GM13976 (cell line): ENCODE measurements at regions not wholly inside any gene's neighbourhood (a gene's known extent, or its start where the extent isn't known, plus 50 kb on each side); places are given as distances from the start of the nearest gene placed in this dataset.

Source experiments
- DNase-seq: peaks from one replicate; pipeline ENCODE4 v3.0.0; 2012; ENCODE audit warnings: low spot score
- CTCF ChIP-seq: IDR thresholded peaks from 2 replicates; pipeline ENCODE4 v1.5.1; 2012; ENCODE audit warnings: borderline replicate concordance, mild to moderate bottlenecking; ENCODE audit not compliant: insufficient read depth; ENCODE audit errors: extremely low read depth, missing control alignments, control extremely low read depth
- in situ Hi-C: fragments of 300-500 bp; cut with MboI; formaldehyde crosslinking; loops from one replicate; pipeline ENCODE4 v1.12.0; 2022; ENCODE audit warnings: low sequenced_read_pairs, mixed read lengths, inconsistent platforms; ENCODE audit not compliant: unreplicated experiment

GRCh38 chr4:45527160-45527559 lies 596.7 kb downstream of the GABRG1 start:
- no peak for DNase-seq
- in situ Hi-C loops, result no loop called here
- TF ChIP-seq CTCF, result no peak

- no peak for TF ChIP-seq CTCF
- DNase-seq, result no peak
- in situ Hi-C loops, result no loop called here
These were observed 605.0 kb downstream of the GABRG1 start for GRCh38 chr4:45518832-45519231.

- no peak for TF ChIP-seq CTCF
- in situ Hi-C loops, result no loop called here
- DNase-seq, result no peak
These were observed 621.4 kb downstream of the GABRG1 start for GRCh38 chr4:45502471-45502870.

GRCh38 chr4:45484740-45485139 lies 639.1 kb downstream of the GABRG1 start:
- no peak for DNase-seq
- in situ Hi-C loops, result no loop called here
- TF ChIP-seq CTCF, result no peak

GRCh38 chr4:45482346-45482745 lies 641.5 kb downstream of the GABRG1 start:
- TF ChIP-seq CTCF, result no peak
- in situ Hi-C loops, result no loop called here
- no peak for DNase-seq

- no peak for DNase-seq
- TF ChIP-seq CTCF, result no peak
- in situ Hi-C loops, result no loop called here
These were observed 646.5 kb downstream of the GABRG1 start for GRCh38 chr4:45477311-45477733.

- DNase-seq, result no peak
- no peak for TF ChIP-seq CTCF
- in situ Hi-C loops, result no loop called here
These were observed 648.3 kb downstream of the GABRG1 start for GRCh38 chr4:45475548-45475947.
